ENCODE measurements at regions not wholly inside any gene's neighbourhood (a gene's known extent, or its start where the extent isn't known, plus 50 kb on each side); places are given as distances from the start of the nearest gene placed in this dataset.

GRCh38 chr9:8256880-8257279 is 457.3 kb upstream of the DMAC1 start:
- intact Hi-C loops (cut with micrococcal nuclease), result no loop called here
- no peaks in the 10 kb centered on the region for H3K36me3 Mint-ChIP-seq
- H3K4me1 ChIP-seq (ENCODE audit: control insufficient read depth, insufficient read depth, low read length), result no peaks in the 10 kb centered on the region
- H3K9me3 ChIP-seq (ENCODE audit: control insufficient read depth, insufficient read depth, low read length), result no peaks in the 10 kb centered on the region
- no peak overlapping the region for H3K27ac Mint-ChIP-seq
- H3K27me3 ChIP-seq (ENCODE audit: control insufficient read depth, insufficient read depth, low read length), result no peaks in the 10 kb centered on the region
- no peaks in the 10 kb centered on the region for H3K9me3 Mint-ChIP-seq
- H3K27ac ChIP-seq (ENCODE audit: low read length), result no peak overlapping the region
- no peaks in the 10 kb centered on the region for H3K36me3 ChIP-seq (ENCODE audit: control insufficient read depth, insufficient read depth, low read length)
- peaks cover 3 to 6% of the 10 kb centered on the region in 2 donors for H3K27me3 Mint-ChIP-seq (ENCODE audit: low read depth in 2 of 2)
- no peak for DNase-seq
- H3K4me3 Mint-ChIP-seq, result no peak overlapping the region
- no peak for ATAC-seq
- 79% methylated on average over 2 of the region's 2 CpGs for WGBS (ENCODE audit: insufficient coverage)
- no peaks in the 10 kb centered on the region for H3K4me1 Mint-ChIP-seq
- TF ChIP-seq CTCF (IDR thresholded peaks at IDR 0.05), result no peak
- H3K4me3 ChIP-seq (ENCODE audit: low read length), result no peak overlapping the region

DNA sequence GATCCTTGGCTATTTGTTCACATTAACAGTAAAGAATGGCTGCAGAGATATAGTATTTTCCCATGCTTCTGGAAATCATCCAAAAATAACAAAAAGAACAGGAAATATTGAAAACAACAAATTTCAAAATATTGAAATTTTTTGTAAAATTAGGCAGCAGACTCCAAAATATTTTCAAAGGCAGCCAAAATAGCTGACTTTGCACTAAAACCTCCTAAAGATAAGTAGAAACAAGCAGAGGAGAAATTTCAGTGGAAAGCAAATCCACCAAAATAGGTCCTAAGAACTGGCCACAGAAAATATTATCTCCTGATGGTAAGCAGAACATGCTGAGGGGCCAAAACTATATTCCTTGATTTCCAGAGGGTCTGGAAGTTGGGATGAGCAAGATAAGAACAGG is 456.3 kb upstream of the DMAC1 start:
- H3K4me3 Mint-ChIP-seq, result no peak overlapping the region
- Histone ChIP-seq H3K27me3 (ENCODE audit: control insufficient read depth, insufficient read depth, low read length) (no peaks in the 10 kb centered on the region), H3K4me1 (ENCODE audit: control insufficient read depth, insufficient read depth, low read length) (no peaks in the 10 kb centered on the region), H3K36me3 (ENCODE audit: control insufficient read depth, insufficient read depth, low read length) (no peaks in the 10 kb centered on the region), H3K27ac (ENCODE audit: low read length) (no peak overlapping the region), H3K4me3 (ENCODE audit: low read length) (no peak overlapping the region), H3K9me3 (ENCODE audit: control insufficient read depth, insufficient read depth, low read length) (no peaks in the 10 kb centered on the region)
- intact Hi-C loops (cut with micrococcal nuclease), result no loop called here
- no peaks in the 10 kb centered on the region for H3K4me1 Mint-ChIP-seq
- DNase-seq, result no peak
- no peaks in the 10 kb centered on the region for H3K9me3 Mint-ChIP-seq
- H3K27ac Mint-ChIP-seq, result no peak overlapping the region
- peaks cover 3 to 6% of the 10 kb centered on the region in 2 donors for H3K27me3 Mint-ChIP-seq (ENCODE audit: low read depth in 2 of 2)
- no peak for TF ChIP-seq CTCF (IDR thresholded peaks at IDR 0.05)
- no peak for ATAC-seq
- H3K36me3 Mint-ChIP-seq, result no peaks in the 10 kb centered on the region

- intact Hi-C loops (cut with micrococcal nuclease), result no loop called here
- TF ChIP-seq CTCF (IDR thresholded peaks at IDR 0.05), result no peak
- no peak overlapping the region for H3K4me3 ChIP-seq (ENCODE audit: low read length)
- H3K27me3 Mint-ChIP-seq (ENCODE audit: low read depth in 2 of 2), result peaks cover 3 to 9% of the 10 kb centered on the region in 2 donors
- H3K4me1 ChIP-seq (ENCODE audit: control insufficient read depth, insufficient read depth, low read length), result no peaks in the 10 kb centered on the region
- no peaks in the 10 kb centered on the region for H3K27me3 ChIP-seq (ENCODE audit: control insufficient read depth, insufficient read depth, low read length)
- ATAC-seq, result no peak
- no peak for DNase-seq
- H3K27ac ChIP-seq (ENCODE audit: low read length), result no peak overlapping the region
- H3K4me1 Mint-ChIP-seq, result no peaks in the 10 kb centered on the region
- no peaks in the 10 kb centered on the region for H3K36me3 Mint-ChIP-seq
- no peak overlapping the region for H3K27ac Mint-ChIP-seq
- no peaks in the 10 kb centered on the region for H3K9me3 Mint-ChIP-seq
- H3K36me3 ChIP-seq (ENCODE audit: control insufficient read depth, insufficient read depth, low read length), result no peaks in the 10 kb centered on the region
- H3K4me3 Mint-ChIP-seq, result no peak overlapping the region
- H3K9me3 ChIP-seq (ENCODE audit: control insufficient read depth, insufficient read depth, low read length), result no peaks in the 10 kb centered on the region
- 86% methylated on average over 4 of the region's 4 CpGs for WGBS (ENCODE audit: insufficient coverage)
Observed at GRCh38 chr9:8254541-8254940, 455.0 kb upstream of the DMAC1 start.

DNA sequence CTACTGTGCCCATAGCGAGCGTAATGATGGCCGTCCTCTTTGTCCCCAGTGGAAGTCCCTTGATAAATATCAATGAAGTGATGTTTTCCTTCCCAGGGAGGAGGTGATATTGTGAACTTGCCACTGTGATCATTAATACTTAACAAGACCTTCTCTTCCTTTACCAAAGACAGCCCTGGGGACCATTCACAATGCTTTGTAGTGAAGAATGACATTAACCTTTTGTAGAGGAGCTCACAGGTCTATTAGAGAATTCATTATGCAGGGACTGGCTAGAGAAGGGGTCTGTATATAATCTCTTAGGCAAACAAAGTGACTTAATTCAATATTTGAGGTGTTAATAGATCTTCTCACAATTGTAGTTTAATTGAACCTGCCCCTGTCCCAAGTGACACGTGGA is 452.9 kb upstream of the DMAC1 start:
- Histone ChIP-seq H3K27me3 (ENCODE audit: control insufficient read depth, insufficient read depth, low read length) (no peaks in the 10 kb centered on the region), H3K27ac (ENCODE audit: low read length) (no peak overlapping the region), H3K4me3 (ENCODE audit: low read length) (no peak overlapping the region), H3K4me1 (ENCODE audit: control insufficient read depth, insufficient read depth, low read length) (no peaks in the 10 kb centered on the region), H3K36me3 (ENCODE audit: control insufficient read depth, insufficient read depth, low read length) (no peaks in the 10 kb centered on the region), H3K9me3 (ENCODE audit: control insufficient read depth, insufficient read depth, low read length) (no peaks in the 10 kb centered on the region)
- no peak for TF ChIP-seq CTCF (IDR thresholded peaks at IDR 0.05)
- H3K9me3 Mint-ChIP-seq, result no peaks in the 10 kb centered on the region
- H3K27me3 Mint-ChIP-seq (ENCODE audit: low read depth in 2 of 2), result peaks cover 7 to 14% of the 10 kb centered on the region in 2 donors
- intact Hi-C loops (cut with micrococcal nuclease), result no loop called here
- H3K4me1 Mint-ChIP-seq, result no peaks in the 10 kb centered on the region
- DNase-seq, result no peak
- ATAC-seq, result no peak
- H3K27ac Mint-ChIP-seq, result no peak overlapping the region
- WGBS (ENCODE audit: insufficient coverage), result 92% methylated on average over 4 of the region's 4 CpGs
- no peaks in the 10 kb centered on the region for H3K36me3 Mint-ChIP-seq
- H3K4me3 Mint-ChIP-seq, result no peak overlapping the region
